ENCODE measurements at regions not wholly inside any gene's neighbourhood (a gene's known extent, or its start where the extent isn't known, plus 50 kb on each side); places are given as distances from the start of the nearest gene placed in this dataset.

GRCh38 chr3:127475975-127476705 is 114.4 kb downstream of the TPRA1 start:
- TF ChIP-seq CTCF (IDR thresholded peaks at IDR 0.05; ENCODE audit: partially characterized antibody, unreplicated experiment) = no peak
- no peak for DNase-seq
- peaks cover 6% of the 10 kb centered on the region for H3K4me1 Mint-ChIP-seq (ENCODE audit: low read depth, unreplicated experiment)
- H3K4me3 Mint-ChIP-seq (ENCODE audit: unreplicated experiment) = no peak overlapping the region
- peaks cover 5% of the 10 kb centered on the region for H3K27me3 Mint-ChIP-seq (ENCODE audit: unreplicated experiment)
- peaks cover 9% of the 10 kb centered on the region for H3K36me3 Mint-ChIP-seq (ENCODE audit: unreplicated experiment)
- no peak overlapping the region for H3K27ac Mint-ChIP-seq (ENCODE audit: unreplicated experiment)
- no peaks in the 10 kb centered on the region for H3K9me3 Mint-ChIP-seq (ENCODE audit: unreplicated experiment)

GRCh38 chr3:127475391-127475790 is 115.1 kb downstream of the TPRA1 start:
- H3K4me3 Mint-ChIP-seq (ENCODE audit: unreplicated experiment) = no peak overlapping the region
- H3K36me3 Mint-ChIP-seq (ENCODE audit: unreplicated experiment) = peaks cover 9% of the 10 kb centered on the region
- H3K27me3 Mint-ChIP-seq (ENCODE audit: unreplicated experiment) = peaks cover 5% of the 10 kb centered on the region
- no peak overlapping the region for H3K27ac Mint-ChIP-seq (ENCODE audit: unreplicated experiment)
- TF ChIP-seq CTCF (IDR thresholded peaks at IDR 0.05; ENCODE audit: partially characterized antibody, unreplicated experiment) = no peak
- peaks cover 6% of the 10 kb centered on the region for H3K4me1 Mint-ChIP-seq (ENCODE audit: low read depth, unreplicated experiment)
- no peak for DNase-seq
- no peaks in the 10 kb centered on the region for H3K9me3 Mint-ChIP-seq (ENCODE audit: unreplicated experiment)

GRCh38 chr3:127473244-127474024 is 117.1 kb downstream of the TPRA1 start:
- Mint-ChIP-seq H3K27ac (ENCODE audit: unreplicated experiment) (no peak overlapping the region), H3K27me3 (ENCODE audit: unreplicated experiment) (peaks cover 2% of the 10 kb centered on the region), H3K36me3 (ENCODE audit: unreplicated experiment) (peaks cover 11% of the 10 kb centered on the region), H3K4me1 (ENCODE audit: low read depth, unreplicated experiment) (no peaks in the 10 kb centered on the region), H3K4me3 (ENCODE audit: unreplicated experiment) (no peak overlapping the region), H3K9me3 (ENCODE audit: unreplicated experiment) (peaks cover 2% of the 10 kb centered on the region)
- peak; percentile 47 for TF ChIP-seq CTCF (IDR thresholded peaks at IDR 0.05; ENCODE audit: partially characterized antibody, unreplicated experiment)
- peak; percentile 30 for DNase-seq

GRCh38 chr3:127472506-127472905 is 118.0 kb downstream of the TPRA1 start:
- Mint-ChIP-seq H3K27me3 (ENCODE audit: unreplicated experiment) (peaks cover 5% of the 10 kb centered on the region), H3K27ac (ENCODE audit: unreplicated experiment) (no peak overlapping the region), H3K4me1 (ENCODE audit: low read depth, unreplicated experiment) (peaks cover 1% of the 10 kb centered on the region), H3K9me3 (ENCODE audit: unreplicated experiment) (peaks cover 4% of the 10 kb centered on the region), H3K36me3 (ENCODE audit: unreplicated experiment) (peaks cover 18% of the 10 kb centered on the region), H3K4me3 (ENCODE audit: unreplicated experiment) (no peak overlapping the region)
- DNase-seq = no peak
- TF ChIP-seq CTCF (IDR thresholded peaks at IDR 0.05; ENCODE audit: partially characterized antibody, unreplicated experiment) = no peak

- Mint-ChIP-seq H3K4me1 (ENCODE audit: low read depth, unreplicated experiment) (peaks cover 2% of the 10 kb centered on the region), H3K27ac (ENCODE audit: unreplicated experiment) (no peak overlapping the region), H3K4me3 (ENCODE audit: unreplicated experiment) (no peak overlapping the region), H3K36me3 (ENCODE audit: unreplicated experiment) (peaks cover 18% of the 10 kb centered on the region), H3K9me3 (ENCODE audit: unreplicated experiment) (peaks cover 4% of the 10 kb centered on the region), H3K27me3 (ENCODE audit: unreplicated experiment) (peaks cover 5% of the 10 kb centered on the region)
- no peak for TF ChIP-seq CTCF (IDR thresholded peaks at IDR 0.05; ENCODE audit: partially characterized antibody, unreplicated experiment)
- DNase-seq = no peak
Observed at GRCh38 chr3:127471142-127471541, 119.4 kb downstream of the TPRA1 start.
